HepG2 (cell line): ENCODE measurements at regions not wholly inside any gene's neighbourhood (a gene's known extent, or its start where the extent isn't known, plus 50 kb on each side); places are given as distances from the start of the nearest gene placed in this dataset.

Experiments used
- ATAC-seq: fragments of 200-7000 bp; cut with Tn5 transposase; 3 replicates; pipeline ENCODE4 v1.9.1; 2020; ENCODE audit warnings: mild to moderate bottlenecking, moderate library complexity
- BruUV-seq: library from RNA; stranded (reverse); fragments of 400-500 nt; replicated peaks from 2 replicates; lab custom pipeline; 2021; lab: Mats Ljungman, UMichigan
- CTCF ChIA-PET: fragments of 300-600 bp; formaldehyde crosslinking; extraction: SDS; loops from one replicate; lab custom pipeline; 2021; ENCODE audit warnings: low total read pairs, inconsistent platforms, low intra/inter-chr PET ratio; lab: Yijun Ruan, JAX
- POLR2A ChIA-PET: fragments of 350-600 bp; sonication (Branson Sonifier 250); formaldehyde crosslinking; loops from one replicate; lab custom pipeline; 2020; ENCODE audit warnings: antibody characterized with exemption, inconsistent platforms; lab: Yijun Ruan, JAX
- DNase-seq: peaks from one replicate; pipeline ENCODE4 v3.0.0-alpha.2; 2015; ENCODE audit warnings: low spot score
- FAIRE-seq: peaks from 3 replicates; lab custom pipeline; 2011; peaks lifted over from hg19 to GRCh38; lab: Jason Lieb, UNC
- H2AFZ ChIP-seq: one replicate; pipeline ENCODE4 v1.6.1; 2011; ENCODE audit warnings: low read length, inconsistent platforms
- H3K27ac ChIP-seq: fragments of 300-600 bp; 3 replicates; pipeline ENCODE4 v1.8.0; 2011; ENCODE audit warnings: mixed run types, mild to moderate bottlenecking, mixed read lengths, low read length, inconsistent platforms; ENCODE audit not compliant: insufficient read depth; ENCODE audit errors: extremely low read length
- H3K27me3 ChIP-seq, 2 experiments: fragments of 200-600 bp in 1 of 2; 2 replicates in 1 of 2; 3 replicates in 1 of 2; pipeline versions ENCODE4 v1.6.0 to v1.8.0; 2011; ENCODE audit warnings: low read length in 2 of 2, mild to moderate bottlenecking in 2 of 2, moderate library complexity in 2 of 2, inconsistent platforms in 1 of 2; ENCODE audit not compliant: insufficient read depth in 2 of 2, control insufficient read depth in 1 of 2
- H3K36me3 ChIP-seq, 2 experiments: fragments of 200-600 bp in 1 of 2; replicated peaks in 1 of 2; 2 replicates in 1 of 2; 3 replicates in 1 of 2; pipeline versions ENCODE4 v1.5.1 to v1.8.0; 2011; ENCODE audit warnings: low read length in 2 of 2, inconsistent platforms in 1 of 2; ENCODE audit not compliant: insufficient read depth in 2 of 2, control insufficient read depth in 1 of 2
- H3K4me1 ChIP-seq: 2 replicates; pipeline ENCODE4 v1.5.1; 2012; ENCODE audit warnings: low read length, inconsistent platforms; ENCODE audit not compliant: insufficient read depth
- H3K4me2 ChIP-seq: 2 replicates; pipeline ENCODE4 v1.6.0; 2011; ENCODE audit warnings: low read depth, low read length, inconsistent platforms
- H3K4me3 ChIP-seq, 3 experiments: fragments of 200-600 bp in 1 of 3; sonication (generic), shearing (Covaris generic) in 1 of 3; replicated peaks in 1 of 3; 2 replicates each; pipeline ENCODE4 v1.5.1; 2011 to 2016; ENCODE audit warnings: low read length in 3 of 3, inconsistent platforms in 2 of 3, low read depth in 2 of 3, mild to moderate bottlenecking in 2 of 3, control low read depth in 1 of 3, mixed read lengths in 1 of 3; ENCODE audit not compliant: insufficient read depth in 1 of 3
- H3K79me2 ChIP-seq: one replicate; pipeline ENCODE4 v1.6.1; 2011; ENCODE audit warnings: low read length, inconsistent platforms; ENCODE audit not compliant: insufficient read depth
- H3K9ac ChIP-seq: 2 replicates; pipeline ENCODE4 v1.6.0; 2011; ENCODE audit warnings: mild to moderate bottlenecking, low read depth, low read length, inconsistent platforms; ENCODE audit not compliant: insufficient read depth
- H3K9me3 ChIP-seq: 2 replicates; pipeline ENCODE4 v1.5.1; 2012; ENCODE audit warnings: mild to moderate bottlenecking, low read length
- H4K20me1 ChIP-seq: 2 replicates; pipeline ENCODE4 v1.6.0; 2011; ENCODE audit warnings: inconsistent platforms, mild to moderate bottlenecking, low read length, moderate library complexity; ENCODE audit not compliant: insufficient read depth
- FOXK2 ChIP-seq: fragments of 450-650 bp; IDR thresholded peaks from 2 replicates; pipeline ENCODE4 v1.6.1; 2016
- FOXP1 ChIP-seq, 2 experiments: fragments of 450-650 bp in 1 of 2; IDR thresholded peaks; 2 replicates each; pipeline ENCODE4 v1.6.1; 2017 to 2018; ENCODE audit warnings: antibody characterized with exemption in 1 of 2
- GLI4 ChIP-seq: sonication (generic); formaldehyde crosslinking; IDR thresholded peaks from 2 replicates; pipeline ENCODE4 v1.5.1; 2020; ENCODE audit warnings: missing genetic modification reagents, mild to moderate bottlenecking, moderate library complexity, borderline replicate concordance
- GTF3A ChIP-seq: sonication (generic); formaldehyde crosslinking; conservative IDR thresholded peaks from 2 replicates; pipeline ENCODE4 v1.4.0; 2020; ENCODE audit warnings: mild to moderate bottlenecking, missing genetic modification reagents
- GZF1 ChIP-seq: sonication (generic); formaldehyde crosslinking; IDR thresholded peaks from 2 replicates; pipeline ENCODE4 v1.5.1; 2020; ENCODE audit warnings: mild to moderate bottlenecking, missing genetic modification reagents
- PCBP1 ChIP-seq: fragments of 200-400 bp; formaldehyde crosslinking; IDR thresholded peaks from 2 replicates; pipeline ENCODE4 v1.6.1; 2017; ENCODE audit warnings: mild to moderate bottlenecking, low read depth, low read length, borderline replicate concordance
- ZFP36L2 ChIP-seq: sonication (generic); formaldehyde crosslinking; IDR thresholded peaks from 2 replicates; pipeline ENCODE4 v1.4.0; 2020; ENCODE audit warnings: missing genetic modification reagents
- ZNF781 ChIP-seq: sonication (generic); formaldehyde crosslinking; IDR thresholded peaks from 2 replicates; pipeline ENCODE4 v1.5.1; 2020; ENCODE audit warnings: borderline replicate concordance, mild to moderate bottlenecking, missing genetic modification reagents; ENCODE audit errors: not compliant biosample characterization
- ZSCAN21 ChIP-seq: sonication (generic); formaldehyde crosslinking; IDR thresholded peaks from 2 replicates; pipeline ENCODE4 v1.8.0; 2022; ENCODE audit warnings: mild to moderate bottlenecking, missing genetic modification reagents, moderate library complexity, borderline replicate concordance
- WGBS: methylation state at CpG from one replicate; pipeline ENCODE4 v1.1.6; 2017; ENCODE audit warnings: low lambda C conversion rate; 5-methylcytosine and 5-hydroxymethylcytosine counted together
- in situ Hi-C: cut with HindIII; loops from 2 replicates; pipeline ENCODE4 v1.10.0; 2017; ENCODE audit warnings: low pct_unique_long_range_greater_than_20kb; ENCODE audit not compliant: extremely low pct_ligation_motif_present
- intact Hi-C: fragments of 100-400 bp; cut with micrococcal nuclease; formaldehyde crosslinking; loops from one replicate; pipeline ENCODE4 v1.10.0; 2022; ENCODE audit not compliant: unreplicated experiment
- TF ChIP-seq, protein P1 (sequence below): IDR thresholded peaks from 2 replicates; pipeline ENCODE4 v1.4.0; 2020; ENCODE audit warnings: mild to moderate bottlenecking, missing genetic modification reagents

- Histone ChIP-seq H3K36me3 (no peaks in the 10 kb centered on the region), H3K9me3 (no peaks in the 10 kb centered on the region), H3K27ac (no peak overlapping the region), H2AFZ (no peak overlapping the region), H3K4me1 (no peaks in the 10 kb centered on the region), H3K4me2 (no peak overlapping the region), H3K9ac (no peak overlapping the region), H3K27me3 (peaks cover 1 to 24% of the 10 kb centered on the region in 2 experiments; a peak in 2 of 5 replicates), H4K20me1 (no peaks in the 10 kb centered on the region), H3K79me2 (no peaks in the 10 kb centered on the region), H3K4me3 (no peak overlapping the region)
- ATAC-seq (no peak), FAIRE-seq (no peak), DNase-seq (no peak)
- ChIA-PET POLR2A (no interaction called here), CTCF (no interaction called here)
- BruUV-seq, result no TSS peak
- in situ Hi-C loops (no loop called here), intact Hi-C loops (no loop called here)
- WGBS, result 50% methylated on average over 4 of the region's 4 CpGs
- TF ChIP-seq, protein P1, sequence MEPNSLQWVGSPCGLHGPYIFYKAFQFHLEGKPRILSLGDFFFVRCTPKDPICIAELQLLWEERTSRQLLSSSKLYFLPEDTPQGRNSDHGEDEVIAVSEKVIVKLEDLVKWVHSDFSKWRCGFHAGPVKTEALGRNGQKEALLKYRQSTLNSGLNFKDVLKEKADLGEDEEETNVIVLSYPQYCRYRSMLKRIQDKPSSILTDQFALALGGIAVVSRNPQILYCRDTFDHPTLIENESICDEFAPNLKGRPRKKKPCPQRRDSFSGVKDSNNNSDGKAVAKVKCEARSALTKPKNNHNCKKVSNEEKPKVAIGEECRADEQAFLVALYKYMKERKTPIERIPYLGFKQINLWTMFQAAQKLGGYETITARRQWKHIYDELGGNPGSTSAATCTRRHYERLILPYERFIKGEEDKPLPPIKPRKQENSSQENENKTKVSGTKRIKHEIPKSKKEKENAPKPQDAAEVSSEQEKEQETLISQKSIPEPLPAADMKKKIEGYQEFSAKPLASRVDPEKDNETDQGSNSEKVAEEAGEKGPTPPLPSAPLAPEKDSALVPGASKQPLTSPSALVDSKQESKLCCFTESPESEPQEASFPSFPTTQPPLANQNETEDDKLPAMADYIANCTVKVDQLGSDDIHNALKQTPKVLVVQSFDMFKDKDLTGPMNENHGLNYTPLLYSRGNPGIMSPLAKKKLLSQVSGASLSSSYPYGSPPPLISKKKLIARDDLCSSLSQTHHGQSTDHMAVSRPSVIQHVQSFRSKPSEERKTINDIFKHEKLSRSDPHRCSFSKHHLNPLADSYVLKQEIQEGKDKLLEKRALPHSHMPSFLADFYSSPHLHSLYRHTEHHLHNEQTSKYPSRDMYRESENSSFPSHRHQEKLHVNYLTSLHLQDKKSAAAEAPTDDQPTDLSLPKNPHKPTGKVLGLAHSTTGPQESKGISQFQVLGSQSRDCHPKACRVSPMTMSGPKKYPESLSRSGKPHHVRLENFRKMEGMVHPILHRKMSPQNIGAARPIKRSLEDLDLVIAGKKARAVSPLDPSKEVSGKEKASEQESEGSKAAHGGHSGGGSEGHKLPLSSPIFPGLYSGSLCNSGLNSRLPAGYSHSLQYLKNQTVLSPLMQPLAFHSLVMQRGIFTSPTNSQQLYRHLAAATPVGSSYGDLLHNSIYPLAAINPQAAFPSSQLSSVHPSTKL, result no peak
These were observed 308.4 kb downstream of the FGFR2 start for GRCh38 chr10:121289800-121290199.

- BruUV-seq, result no TSS peak
- Histone ChIP-seq H3K36me3 (no peaks in the 10 kb centered on the region), H3K9ac (no peak overlapping the region), H4K20me1 (no peaks in the 10 kb centered on the region), H3K9me3 (no peaks in the 10 kb centered on the region), H3K79me2 (no peaks in the 10 kb centered on the region), H2AFZ (no peak overlapping the region), H3K27ac (no peak overlapping the region), H3K4me3 (no peak overlapping the region), H3K4me1 (no peaks in the 10 kb centered on the region), H3K4me2 (no peak overlapping the region), H3K27me3 (peaks cover 1 to 24% of the 10 kb centered on the region in 2 experiments; a peak in 2 of 5 replicates)
- intact Hi-C loops, result no loop called here
- no peak for ATAC-seq
- POLR2A ChIA-PET, result no interaction called here
- no peak for FAIRE-seq
- in situ Hi-C loops, result no loop called here
- no peak for DNase-seq
- TF ChIP-seq ZFP36L2 (CRISPR knock-in tag) (no peak), PCBP1 (no peak), FOXK2 (no peak), FOXP1 (IDR thresholded peaks at IDR 0.05) (no peak), FOXP1 (CRISPR knock-in tag; IDR thresholded peaks at IDR 0.05) (no peak), ZSCAN21 (CRISPR knock-in tag) (no peak), GTF3A (no peak), GZF1 (CRISPR knock-in tag) (no peak), GLI4 (CRISPR knock-in tag) (no peak), ZNF781 (CRISPR knock-in tag) (no peak)
- 81% methylated on average over 4 of the region's 4 CpGs for WGBS
- CTCF ChIA-PET, result no interaction called here
These were observed 307.6 kb downstream of the FGFR2 start for GRCh38 chr10:121290674-121291073.
